ENCODE measurements at regions not wholly inside any gene's neighbourhood (a gene's known extent, or its start where the extent isn't known, plus 50 kb on each side); places are given as distances from the start of the nearest gene placed in this dataset.
A peak's percentile ranks its signal among the peaks of the same experiment; 100 is the strongest.

DNA sequence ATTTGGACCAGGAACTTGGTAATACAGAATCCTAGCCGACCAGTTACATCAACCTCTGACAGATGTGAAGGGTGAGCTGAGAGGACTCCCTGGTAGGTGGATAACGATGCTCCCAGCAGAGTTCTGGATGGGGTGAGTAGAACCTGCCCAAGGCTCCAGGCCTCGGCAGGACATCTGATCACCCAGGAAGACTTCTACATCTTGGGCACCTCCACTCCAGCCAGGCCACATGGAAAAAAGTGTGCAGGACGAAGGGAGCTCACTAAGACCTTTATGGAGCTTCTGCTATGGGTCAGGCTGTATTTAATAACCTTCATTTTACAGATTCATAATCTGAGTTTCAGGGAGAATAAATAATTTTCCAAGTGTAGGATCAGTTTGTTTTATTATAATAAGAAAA is 1028.7 kb downstream of the BCL11B start:
- H3K4me3 ChIP-seq, result no peak overlapping the region
- 64% methylated on average over 3 of the region's 4 CpGs for WGBS
- no peaks in the 10 kb centered on the region for H3K27me3 ChIP-seq
- no peak overlapping the region for H3K27ac ChIP-seq (replicated peaks in 1 of 4)
- H3K36me3 ChIP-seq, result no peaks in the 10 kb centered on the region
- intact Hi-C loops (cut with DNase I), result no loop called here
- no peak for TF ChIP-seq POLR2A (IDR thresholded peaks at IDR 0.05; ENCODE audit: low read depth)
- TF ChIP-seq, protein P1, sequence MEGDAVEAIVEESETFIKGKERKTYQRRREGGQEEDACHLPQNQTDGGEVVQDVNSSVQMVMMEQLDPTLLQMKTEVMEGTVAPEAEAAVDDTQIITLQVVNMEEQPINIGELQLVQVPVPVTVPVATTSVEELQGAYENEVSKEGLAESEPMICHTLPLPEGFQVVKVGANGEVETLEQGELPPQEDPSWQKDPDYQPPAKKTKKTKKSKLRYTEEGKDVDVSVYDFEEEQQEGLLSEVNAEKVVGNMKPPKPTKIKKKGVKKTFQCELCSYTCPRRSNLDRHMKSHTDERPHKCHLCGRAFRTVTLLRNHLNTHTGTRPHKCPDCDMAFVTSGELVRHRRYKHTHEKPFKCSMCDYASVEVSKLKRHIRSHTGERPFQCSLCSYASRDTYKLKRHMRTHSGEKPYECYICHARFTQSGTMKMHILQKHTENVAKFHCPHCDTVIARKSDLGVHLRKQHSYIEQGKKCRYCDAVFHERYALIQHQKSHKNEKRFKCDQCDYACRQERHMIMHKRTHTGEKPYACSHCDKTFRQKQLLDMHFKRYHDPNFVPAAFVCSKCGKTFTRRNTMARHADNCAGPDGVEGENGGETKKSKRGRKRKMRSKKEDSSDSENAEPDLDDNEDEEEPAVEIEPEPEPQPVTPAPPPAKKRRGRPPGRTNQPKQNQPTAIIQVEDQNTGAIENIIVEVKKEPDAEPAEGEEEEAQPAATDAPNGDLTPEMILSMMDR (IDR thresholded peaks at IDR 0.05), result no peak
- no peak for TF ChIP-seq EP300 (IDR thresholded peaks at IDR 0.05)
- no peak for TF ChIP-seq POLR2AphosphoS5 (IDR thresholded peaks at IDR 0.05)
- DNase-seq (ENCODE audit: extremely low spot score), result no peak
- no peaks in the 10 kb centered on the region for H3K4me1 ChIP-seq
- H3K9me3 ChIP-seq, result no peaks in the 10 kb centered on the region

DNA sequence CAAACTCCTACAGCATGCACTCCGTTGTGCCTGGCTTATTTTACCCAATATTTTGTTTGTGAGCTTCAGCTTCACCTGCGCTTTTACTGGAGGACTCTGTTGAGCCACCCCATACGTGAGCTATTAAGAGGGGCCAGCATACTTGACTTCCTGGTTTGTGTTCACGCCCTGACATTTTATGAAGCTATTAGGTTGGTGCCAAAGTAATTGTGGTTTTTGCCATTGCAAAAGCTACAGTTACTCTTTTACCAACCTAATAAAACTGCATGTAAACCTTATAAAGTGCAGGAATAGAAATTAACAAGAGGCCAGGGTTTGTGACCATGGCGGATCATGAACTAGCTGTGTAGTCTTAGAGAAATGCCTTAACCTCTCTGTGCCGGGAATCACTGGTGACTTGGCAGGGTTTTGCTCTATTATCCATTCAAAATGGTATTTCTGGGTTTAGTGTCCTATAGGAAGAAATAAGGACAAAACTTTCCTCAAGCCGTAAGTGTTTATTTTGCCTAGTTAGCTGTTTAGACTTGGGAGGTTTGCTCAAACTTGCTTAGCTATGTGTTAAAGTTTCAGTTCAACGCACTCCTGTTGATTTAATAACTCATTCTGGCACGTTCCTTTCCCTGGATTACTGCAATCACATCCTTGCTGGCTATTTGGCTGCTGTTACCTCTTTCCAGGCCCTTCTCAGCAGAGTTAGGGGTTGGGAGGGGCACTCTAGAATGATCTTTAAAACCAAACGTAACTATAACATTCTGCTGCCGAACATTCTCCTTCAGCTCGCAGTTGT is 1027.6 kb downstream of the BCL11B start:
- Histone ChIP-seq H3K4me3 (no peak overlapping the region), H3K27ac (replicated peaks in 1 of 4) (no peak overlapping the region), H3K4me1 (no peaks in the 10 kb centered on the region), H3K36me3 (no peaks in the 10 kb centered on the region), H3K9me3 (no peaks in the 10 kb centered on the region), H3K27me3 (no peaks in the 10 kb centered on the region)
- peak; percentile 19 for DNase-seq (ENCODE audit: extremely low spot score)
- 59% methylated on average over 12 of the region's 12 CpGs for WGBS
- no peak for TF ChIP-seq POLR2AphosphoS5 (IDR thresholded peaks at IDR 0.05)
- TF ChIP-seq POLR2A (IDR thresholded peaks at IDR 0.05; ENCODE audit: low read depth), result no peak
- TF ChIP-seq, protein P1 (IDR thresholded peaks at IDR 0.05), result no peak
- no peak for TF ChIP-seq EP300 (IDR thresholded peaks at IDR 0.05)
- intact Hi-C loops (cut with DNase I), result no loop called here

- H3K27me3 ChIP-seq, result no peaks in the 10 kb centered on the region
- H3K4me1 ChIP-seq, result no peaks in the 10 kb centered on the region
- no peaks in the 10 kb centered on the region for H3K9me3 ChIP-seq
- no peak for TF ChIP-seq POLR2A (IDR thresholded peaks at IDR 0.05; ENCODE audit: low read depth)
- TF ChIP-seq, protein P1 (IDR thresholded peaks at IDR 0.05), result no peak
- no peak overlapping the region for H3K27ac ChIP-seq (replicated peaks in 1 of 4)
- 84% methylated on average over 7 of the region's 7 CpGs for WGBS
- DNase-seq (ENCODE audit: extremely low spot score), result peak; percentile 81
- intact Hi-C loops (cut with DNase I), result no loop called here
- no peaks in the 10 kb centered on the region for H3K36me3 ChIP-seq
- no peak overlapping the region for H3K4me3 ChIP-seq
Observed at GRCh38 chr14:98244966-98245569, 1026.9 kb downstream of the BCL11B start.

DNA sequence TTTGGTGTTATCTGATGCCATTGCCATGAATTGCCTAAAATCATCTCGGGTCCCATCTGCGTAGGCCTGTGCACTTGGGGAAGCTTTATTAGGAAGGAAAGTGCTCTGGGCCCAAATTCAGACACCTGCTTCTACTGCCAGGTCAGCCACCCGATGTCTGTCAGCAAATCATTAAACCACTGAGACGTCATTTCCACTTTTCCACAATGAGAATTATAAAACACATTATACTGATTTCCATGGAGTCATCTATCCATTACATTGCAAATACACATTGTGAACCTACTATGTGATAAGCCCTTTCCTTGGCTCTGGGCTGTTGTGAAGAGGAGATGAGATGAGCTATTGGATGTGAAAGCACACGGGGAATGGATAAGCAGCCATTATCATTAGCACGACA is 1022.9 kb downstream of the BCL11B start:
- Histone ChIP-seq H3K27ac (replicated peaks in 1 of 4) (no peak overlapping the region), H3K9me3 (no peaks in the 10 kb centered on the region), H3K27me3 (peaks cover 0 to 4% (median 0%) of the 10 kb centered on the region in 4 donors), H3K4me1 (no peaks in the 10 kb centered on the region), H3K4me3 (no peak overlapping the region), H3K36me3 (no peaks in the 10 kb centered on the region)
- intact Hi-C loops (cut with DNase I), result no loop called here
- no peak for TF ChIP-seq POLR2AphosphoS5 (IDR thresholded peaks at IDR 0.05)
- TF ChIP-seq, protein P1 (IDR thresholded peaks at IDR 0.05), result no peak
- TF ChIP-seq POLR2A (IDR thresholded peaks at IDR 0.05; ENCODE audit: low read depth), result no peak
- TF ChIP-seq EP300 (IDR thresholded peaks at IDR 0.05), result no peak
- DNase-seq (ENCODE audit: extremely low spot score), result no peak
- WGBS, result 98% methylated on average over 6 of the region's 6 CpGs
